HFFc6 (cell line): ENCODE measurements at regions not wholly inside any gene's neighbourhood (a gene's known extent, or its start where the extent isn't known, plus 50 kb on each side); places are given as distances from the start of the nearest gene placed in this dataset.
"Not testable (repeated sequence)": the region's sequence is repeated elsewhere in the genome, so short reads cannot be mapped to it uniquely, and the experiment has no call there.

ENCODE experiments used
- DNase-seq: peaks from one replicate; pipeline ENCODE4 v3.0.0-alpha.2; 2018
- H3K27ac Mint-ChIP-seq: 2 replicates; pipeline ENCODE4 v1.8.0; 2020; ENCODE audit warnings: mild to moderate bottlenecking, mixed read lengths
- H3K27me3 Mint-ChIP-seq: 2 replicates; pipeline ENCODE4 v1.8.0; 2021; ENCODE audit warnings: mild to moderate bottlenecking, moderate library complexity, mixed read lengths; ENCODE audit not compliant: insufficient read depth
- H3K36me3 Mint-ChIP-seq: 2 replicates; pipeline ENCODE4 v1.8.0; 2021; ENCODE audit warnings: low read depth, mixed read lengths
- H3K4me1 Mint-ChIP-seq: 2 replicates; pipeline ENCODE4 v1.8.0; 2020; ENCODE audit warnings: low read depth, mixed read lengths
- H3K4me3 Mint-ChIP-seq: 2 replicates; pipeline ENCODE4 v1.8.0; 2020; ENCODE audit warnings: mild to moderate bottlenecking, moderate library complexity, mixed read lengths
- H3K9me3 Mint-ChIP-seq: 2 replicates; pipeline ENCODE4 v1.8.0; 2020; ENCODE audit warnings: mild to moderate bottlenecking, mixed read lengths
- CTCF ChIP-seq: fragments of 200-600 bp; sonication (generic); IDR thresholded peaks from 2 replicates; pipeline ENCODE4 v1.5.0; 2021; ENCODE audit warnings: antibody characterized with exemption, mild to moderate bottlenecking

GRCh38 chr1:103457886-103458455 lies 67.5 kb upstream of the RNPC3 start:
- Mint-ChIP-seq H3K36me3 (no peaks in the 10 kb centered on the region), H3K4me3 (no peak overlapping the region), H3K9me3 (no peaks in the 10 kb centered on the region), H3K4me1 (peaks cover 26% of the 10 kb centered on the region), H3K27ac (no peak overlapping the region), H3K27me3 (peaks cover 1% of the 10 kb centered on the region; the same call in 1 of the 2 replicates)
- no peak for DNase-seq
- no peak for TF ChIP-seq CTCF

- Mint-ChIP-seq H3K36me3 (no peaks in the 10 kb centered on the region), H3K9me3 (no peaks in the 10 kb centered on the region), H3K4me3 (no peak overlapping the region), H3K4me1 (peaks cover 23% of the 10 kb centered on the region), H3K27ac (no peak overlapping the region), H3K27me3 (no peaks in the 10 kb centered on the region)
- DNase-seq, result no peak
- no peak for TF ChIP-seq CTCF
Measured at GRCh38 chr1:103448560-103448959, 76.9 kb upstream of the RNPC3 start.

GRCh38 chr1:103447471-103447870 lies 78.0 kb upstream of the RNPC3 start:
- peak; percentile 53 for DNase-seq
- Mint-ChIP-seq H3K36me3 (no peaks in the 10 kb centered on the region), H3K4me3 (peak overlapping the region; percentile 2; the same call in 1 of the 2 replicates), H3K4me1 (peaks cover 23% of the 10 kb centered on the region), H3K9me3 (no peaks in the 10 kb centered on the region), H3K27ac (peak overlapping the region; percentile 69), H3K27me3 (no peaks in the 10 kb centered on the region)
- no peak for TF ChIP-seq CTCF

- DNase-seq, result no peak
- TF ChIP-seq CTCF, result no peak
- Mint-ChIP-seq H3K4me1 (0 out of 2 replicates have a peak, but pooled peaks cover 5% of the 10 kb centered on the region), H3K9me3 (no peaks in the 10 kb centered on the region), H3K27me3 (no peaks in the 10 kb centered on the region), H3K36me3 (no peaks in the 10 kb centered on the region), H3K27ac (no peak overlapping the region), H3K4me3 (no peak overlapping the region)
Measured at GRCh38 chr1:103441342-103441741, 84.2 kb upstream of the RNPC3 start.

- H3K27me3 Mint-ChIP-seq, H3K4me1 Mint-ChIP-seq, H3K36me3 Mint-ChIP-seq, H3K9me3 Mint-ChIP-seq, H3K27ac Mint-ChIP-seq, H3K4me3 Mint-ChIP-seq, DNase-seq: not testable (repeated sequence)
Measured at GRCh38 chr1:103436568-103437100, 88.9 kb upstream of the RNPC3 start.

GRCh38 chr1:103435443-103435842 lies 90.1 kb upstream of the RNPC3 start:
- TF ChIP-seq CTCF, result no peak

More at GRCh38 chr1:103435443-103435842, 90.1 kb upstream of the RNPC3 start:
- Mint-ChIP-seq H3K27ac (no peak overlapping the region), H3K9me3 (no peaks in the 10 kb centered on the region), H3K4me1 (0 out of 2 replicates have a peak, but pooled peaks cover 4% of the 10 kb centered on the region), H3K27me3 (no peaks in the 10 kb centered on the region), H3K36me3 (no peaks in the 10 kb centered on the region), H3K4me3 (no peak overlapping the region)
- DNase-seq, result no peak
